HG03575 (cell line): ENCODE measurements at regions not wholly inside any gene's neighbourhood (a gene's known extent, or its start where the extent isn't known, plus 50 kb on each side); places are given as distances from the start of the nearest gene placed in this dataset.
"Not testable (repeated sequence)": the region's sequence is repeated elsewhere in the genome, so short reads cannot be mapped to it uniquely, and the experiment has no call there.

Source experiments
- ATAC-seq: cut with Tn5 transposase; IDR thresholded peaks from one replicate; pipeline ENCODE4 v1.9.1; 2021; ENCODE audit not compliant: unreplicated experiment, insufficient number of reproducible peaks, low FRiP score; ENCODE audit errors: extremely low read depth

GRCh38 chr12:19981944-19982343 lies 386.4 kb upstream of the PDE3A start:
- ATAC-seq = no peak

- ATAC-seq = no peak
These were observed 380.3 kb upstream of the PDE3A start for GRCh38 chr12:19988001-19988400.

- no peak for ATAC-seq
These were observed 379.9 kb upstream of the PDE3A start for GRCh38 chr12:19988459-19988873.

- no peak for ATAC-seq
These were observed 379.4 kb upstream of the PDE3A start for GRCh38 chr12:19988948-19989347.

GRCh38 chr12:19991146-19991545 lies 377.2 kb upstream of the PDE3A start:
- no peak for ATAC-seq

- ATAC-seq = no peak
These were observed 376.0 kb upstream of the PDE3A start for GRCh38 chr12:19992311-19992710.

GRCh38 chr12:19994968-19995367 lies 373.4 kb upstream of the PDE3A start:
- no peak for ATAC-seq

- no peak for ATAC-seq
These were observed 370.5 kb upstream of the PDE3A start for GRCh38 chr12:19997656-19998400.

GRCh38 chr12:19998411-19998810 lies 369.9 kb upstream of the PDE3A start:
- ATAC-seq = no peak

- ATAC-seq = no peak
These were observed 369.2 kb upstream of the PDE3A start for GRCh38 chr12:19998961-19999804.

GRCh38 chr12:19999805-20000138 lies 368.6 kb upstream of the PDE3A start:
- ATAC-seq = no peak

- ATAC-seq = no peak
These were observed 368.0 kb upstream of the PDE3A start for GRCh38 chr12:20000229-20000849.

- no peak for ATAC-seq
These were observed 365.1 kb upstream of the PDE3A start for GRCh38 chr12:20003252-20003651.

GRCh38 chr12:20004952-20005351 lies 363.4 kb upstream of the PDE3A start:
- no peak for ATAC-seq

- ATAC-seq = no peak
These were observed 361.2 kb upstream of the PDE3A start for GRCh38 chr12:20006871-20007730.

- not testable (repeated sequence) for ATAC-seq
These were observed 358.4 kb upstream of the PDE3A start for GRCh38 chr12:20009965-20010364.

GRCh38 chr12:20011200-20011599 lies 357.1 kb upstream of the PDE3A start:
- ATAC-seq = no peak

- ATAC-seq = no peak
These were observed 350.5 kb upstream of the PDE3A start for GRCh38 chr12:20017802-20018201.

GRCh38 chr12:20018406-20018805 lies 349.9 kb upstream of the PDE3A start:
- no peak for ATAC-seq
